Fibroblast of lung (primary cell): ENCODE measurements at regions not wholly inside any gene's neighbourhood (a gene's known extent, or its start where the extent isn't known, plus 50 kb on each side); places are given as distances from the start of the nearest gene placed in this dataset.
A peak's percentile ranks its signal among the peaks of the same experiment; 100 is the strongest.

ENCODE experiments used
- DNase-seq, 2 donors: peaks; one replicate each; pipeline versions ENCODE4 v3.0.0 to v3.0.0-alpha.2; 2010; ENCODE audit warnings: low read depth in 2 of 2
- H2AFZ ChIP-seq: 2 replicates; pipeline ENCODE4 v1.5.1; 2012; ENCODE audit warnings: low read length, control low read depth, inconsistent platforms
- H3K27ac ChIP-seq: 2 replicates; pipeline ENCODE4 v1.5.1; 2011; ENCODE audit warnings: low read length, control low read depth; ENCODE audit not compliant: insufficient read depth
- H3K27me3 ChIP-seq: 2 replicates; pipeline ENCODE4 v1.5.1; 2011; ENCODE audit warnings: mild to moderate bottlenecking, low read length; ENCODE audit not compliant: control insufficient read depth, insufficient read depth
- H3K36me3 ChIP-seq: 2 replicates; pipeline ENCODE4 v1.5.1; 2011; ENCODE audit warnings: low read length; ENCODE audit not compliant: control insufficient read depth, insufficient read depth
- H3K4me1 ChIP-seq: 2 replicates; pipeline ENCODE4 v1.5.1; 2011; ENCODE audit warnings: low read length; ENCODE audit not compliant: control insufficient read depth, insufficient read depth; ENCODE audit errors: extremely low read depth
- H3K4me2 ChIP-seq: 2 replicates; pipeline ENCODE4 v1.5.1; 2011; ENCODE audit warnings: low read length, control low read depth; ENCODE audit not compliant: insufficient read depth; ENCODE audit errors: extremely low read depth
- H3K4me3 ChIP-seq, 4 experiments: fragments of 200-600 bp in 1 of 4; sonication (generic) in 1 of 4; replicated peaks in 1 of 4; 2 replicates each; pipeline ENCODE4 v1.5.1; 2011 to 2016; ENCODE audit warnings: low read length in 4 of 4, low read depth in 3 of 4, mild to moderate bottlenecking in 3 of 4, control low read depth in 2 of 4, inconsistent platforms in 1 of 4, mixed read lengths in 1 of 4; ENCODE audit not compliant: insufficient read depth in 1 of 4; ENCODE audit errors: control extremely low read depth in 1 of 4
- H3K79me2 ChIP-seq: 2 replicates; pipeline ENCODE4 v1.5.1; 2012; ENCODE audit warnings: mild to moderate bottlenecking, low read length, inconsistent platforms; ENCODE audit not compliant: control insufficient read depth, insufficient read depth
- H3K9ac ChIP-seq: 2 replicates; pipeline ENCODE4 v1.5.1; 2011; ENCODE audit warnings: mild to moderate bottlenecking, low read length, control low read depth; ENCODE audit not compliant: insufficient read depth
- H3K9me3 ChIP-seq: 2 replicates; pipeline ENCODE4 v1.5.1; 2012; ENCODE audit warnings: low read depth, low read length; ENCODE audit not compliant: control insufficient read depth, insufficient read depth
- H4K20me1 ChIP-seq: 2 replicates; pipeline ENCODE4 v1.5.1; 2011; ENCODE audit warnings: low read length; ENCODE audit not compliant: control insufficient read depth, insufficient read depth; ENCODE audit errors: extremely low read depth
- EZH2 ChIP-seq: IDR thresholded peaks from 2 replicates; pipeline ENCODE4 v1.5.1; 2012; ENCODE audit warnings: low read length, control low read depth, mild to moderate bottlenecking; ENCODE audit errors: missing control alignments
- TF ChIP-seq, protein P1 (sequence below), 2 donors: IDR thresholded peaks in 1 of 2; conservative IDR thresholded peaks in 1 of 2; 1 replicate in 1 of 2; 2 replicates in 1 of 2; pipeline ENCODE4 v1.5.1; 2011 to 2012; ENCODE audit warnings: low read length in 2 of 2, control low read depth in 1 of 2, inconsistent platforms in 1 of 2, low read depth in 1 of 2, mild to moderate bottlenecking in 1 of 2

DNA sequence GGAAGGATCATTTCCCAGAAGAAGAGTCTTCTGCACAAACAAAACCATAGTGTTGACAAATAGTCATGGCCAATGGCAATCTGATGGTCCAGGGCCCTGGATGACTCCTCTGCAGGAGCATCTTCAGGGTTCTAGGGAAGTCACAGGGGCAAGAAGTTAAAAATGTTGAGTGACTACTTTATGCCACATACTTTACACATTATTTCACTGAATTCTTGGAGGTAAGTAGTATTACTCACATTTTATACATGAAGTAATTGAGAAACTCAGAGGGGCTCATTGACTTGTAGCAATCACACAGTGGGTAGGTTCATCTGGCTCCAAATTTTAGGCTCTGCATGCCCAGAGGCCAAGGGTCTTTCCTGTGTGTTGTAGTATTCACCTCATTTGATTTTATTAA, 430.2 kb upstream of the MCTP2 start:
- peak in 1 of 2 donors; percentile 6 for DNase-seq
- H3K9ac ChIP-seq, result no peak overlapping the region
- no peaks in the 10 kb centered on the region for H3K4me1 ChIP-seq
- H3K27ac ChIP-seq, result no peak overlapping the region
- H2AFZ ChIP-seq, result no peak overlapping the region
- H4K20me1 ChIP-seq, result no peaks in the 10 kb centered on the region
- no peaks in the 10 kb centered on the region for H3K27me3 ChIP-seq
- H3K9me3 ChIP-seq, result no peaks in the 10 kb centered on the region
- TF ChIP-seq EZH2, result no peak
- TF ChIP-seq, protein P1, sequence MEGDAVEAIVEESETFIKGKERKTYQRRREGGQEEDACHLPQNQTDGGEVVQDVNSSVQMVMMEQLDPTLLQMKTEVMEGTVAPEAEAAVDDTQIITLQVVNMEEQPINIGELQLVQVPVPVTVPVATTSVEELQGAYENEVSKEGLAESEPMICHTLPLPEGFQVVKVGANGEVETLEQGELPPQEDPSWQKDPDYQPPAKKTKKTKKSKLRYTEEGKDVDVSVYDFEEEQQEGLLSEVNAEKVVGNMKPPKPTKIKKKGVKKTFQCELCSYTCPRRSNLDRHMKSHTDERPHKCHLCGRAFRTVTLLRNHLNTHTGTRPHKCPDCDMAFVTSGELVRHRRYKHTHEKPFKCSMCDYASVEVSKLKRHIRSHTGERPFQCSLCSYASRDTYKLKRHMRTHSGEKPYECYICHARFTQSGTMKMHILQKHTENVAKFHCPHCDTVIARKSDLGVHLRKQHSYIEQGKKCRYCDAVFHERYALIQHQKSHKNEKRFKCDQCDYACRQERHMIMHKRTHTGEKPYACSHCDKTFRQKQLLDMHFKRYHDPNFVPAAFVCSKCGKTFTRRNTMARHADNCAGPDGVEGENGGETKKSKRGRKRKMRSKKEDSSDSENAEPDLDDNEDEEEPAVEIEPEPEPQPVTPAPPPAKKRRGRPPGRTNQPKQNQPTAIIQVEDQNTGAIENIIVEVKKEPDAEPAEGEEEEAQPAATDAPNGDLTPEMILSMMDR (conservative IDR thresholded peaks at IDR 0.05 in 1 of 2, IDR thresholded peaks at IDR 0.05 in 1 of 2; ENCODE audit: low read depth in 1 of 2, low read length in 2 of 2), result no peak
- no peaks in the 10 kb centered on the region for H3K36me3 ChIP-seq
- H3K79me2 ChIP-seq, result no peaks in the 10 kb centered on the region
- no peak overlapping the region for H3K4me2 ChIP-seq
- no peak overlapping the region for H3K4me3 ChIP-seq

DNA sequence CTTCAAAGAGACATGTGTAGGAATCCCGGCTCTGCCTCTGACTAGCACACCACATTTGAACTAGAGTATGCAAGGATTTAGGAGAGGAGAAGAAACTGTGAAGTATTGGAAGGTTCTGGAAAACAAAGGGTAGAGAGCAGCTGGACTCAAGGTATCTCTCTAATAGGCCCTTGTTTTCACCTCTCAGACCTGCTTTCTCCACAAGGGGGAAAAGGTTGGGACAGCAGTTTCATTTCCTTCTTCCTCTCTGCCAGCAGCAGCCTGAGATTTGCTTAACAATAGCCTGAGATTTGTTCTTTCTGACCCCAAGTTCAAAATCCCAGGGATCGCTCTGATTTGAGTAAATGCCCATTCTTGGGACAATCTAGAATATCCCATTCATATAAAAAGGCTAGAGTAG, 430.6 kb upstream of the MCTP2 start:
- no peak for TF ChIP-seq EZH2
- TF ChIP-seq, protein P1 (conservative IDR thresholded peaks at IDR 0.05 in 1 of 2, IDR thresholded peaks at IDR 0.05 in 1 of 2; ENCODE audit: low read depth in 1 of 2, low read length in 2 of 2), result no peak
- DNase-seq, result no peak

DNA sequence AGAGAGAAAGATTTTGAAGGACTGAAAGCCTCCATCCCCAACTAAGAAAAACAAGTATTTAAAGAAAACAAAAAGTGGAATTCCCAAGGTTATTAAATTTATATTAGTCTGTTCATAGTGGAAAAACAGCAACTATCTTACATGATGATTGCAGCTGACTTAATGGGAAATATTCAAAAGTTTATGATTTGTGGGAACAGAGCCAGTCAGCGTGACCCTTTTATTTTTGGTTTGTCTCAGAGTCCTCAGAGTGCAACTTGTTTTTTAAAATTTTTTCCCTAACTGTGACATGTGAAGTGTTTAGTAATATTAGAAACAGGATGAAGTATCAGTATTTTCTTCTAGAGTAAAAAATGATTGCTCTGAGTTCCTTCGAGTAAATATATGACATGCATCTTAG, 441.9 kb upstream of the MCTP2 start:
- no peak overlapping the region for H3K27ac ChIP-seq
- no peaks in the 10 kb centered on the region for H3K36me3 ChIP-seq
- H3K79me2 ChIP-seq, result no peaks in the 10 kb centered on the region
- H2AFZ ChIP-seq, result no peak overlapping the region
- no peak for DNase-seq
- H3K9ac ChIP-seq, result no peak overlapping the region
- H3K4me2 ChIP-seq, result no peak overlapping the region
- H3K27me3 ChIP-seq, result no peaks in the 10 kb centered on the region
- H3K4me3 ChIP-seq, result no peak overlapping the region
- TF ChIP-seq, protein P1 (conservative IDR thresholded peaks at IDR 0.05 in 1 of 2, IDR thresholded peaks at IDR 0.05 in 1 of 2; ENCODE audit: low read depth in 1 of 2, low read length in 2 of 2), result no peak
- TF ChIP-seq EZH2, result no peak
- H4K20me1 ChIP-seq, result no peaks in the 10 kb centered on the region
- H3K4me1 ChIP-seq, result no peaks in the 10 kb centered on the region
- no peaks in the 10 kb centered on the region for H3K9me3 ChIP-seq

More for the DNA sequence above, 430.6 kb upstream of the MCTP2 start:
- Histone ChIP-seq H3K4me2 (no peak overlapping the region), H3K9me3 (no peaks in the 10 kb centered on the region), H3K9ac (no peak overlapping the region), H3K4me3 (no peak overlapping the region), H3K36me3 (no peaks in the 10 kb centered on the region), H3K4me1 (no peaks in the 10 kb centered on the region), H4K20me1 (no peaks in the 10 kb centered on the region), H3K27ac (no peak overlapping the region), H3K27me3 (no peaks in the 10 kb centered on the region), H3K79me2 (no peaks in the 10 kb centered on the region), H2AFZ (no peak overlapping the region)
